ENCODE measurements at regions not wholly inside any gene's neighbourhood (a gene's known extent, or its start where the extent isn't known, plus 50 kb on each side); places are given as distances from the start of the nearest gene placed in this dataset.

DNA sequence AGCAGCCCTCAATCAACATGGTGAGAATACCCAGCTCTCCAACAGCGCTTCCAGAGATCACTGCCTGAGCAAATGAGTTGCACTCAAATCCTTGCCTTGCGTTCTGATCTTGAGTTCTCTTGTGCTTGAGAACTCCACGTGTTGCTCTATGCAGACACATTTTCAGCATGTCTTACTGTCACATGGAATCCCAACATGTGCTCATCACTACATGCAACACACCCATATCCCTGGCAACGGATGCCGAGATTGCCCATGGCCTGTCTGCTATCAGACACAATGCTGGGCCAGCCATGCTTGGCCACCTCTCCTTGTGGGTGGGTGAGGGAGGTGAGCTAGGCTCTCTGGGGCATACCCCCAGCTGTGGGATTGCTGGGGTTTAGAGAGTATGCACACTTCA, 91.9 kb upstream of the LDAH start:
- FAIRE-seq = no peak
- no peak for DNase-seq (ENCODE audit: low spot score in 2 of 2)

DNA sequence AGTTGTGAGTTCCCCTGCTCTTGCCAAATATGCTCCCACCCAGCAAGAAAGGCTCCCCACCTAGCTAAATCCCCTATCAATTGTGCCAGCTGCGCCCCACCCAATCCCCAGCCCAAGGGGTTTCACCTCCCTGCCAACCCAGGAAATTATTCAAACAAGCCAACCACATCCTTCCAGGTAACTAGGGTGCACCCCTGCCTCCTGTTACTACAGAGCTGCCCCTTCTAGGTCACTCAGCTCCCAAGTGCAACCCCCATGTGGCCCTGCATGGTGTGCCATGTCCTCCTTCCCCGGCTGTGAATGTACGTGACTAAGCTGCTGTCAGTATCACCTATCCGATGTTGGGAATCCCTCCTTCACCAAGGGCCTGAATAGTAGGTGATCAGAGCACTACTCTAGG, 91.2 kb upstream of the LDAH start:
- FAIRE-seq = no peak
- DNase-seq (ENCODE audit: low spot score in 2 of 2) = no peak

- FAIRE-seq (no peak), DNase-seq (ENCODE audit: low spot score in 2 of 2) (no peak)
Observed at GRCh38 chr2:20913491-20913890, 90.6 kb upstream of the LDAH start.

- DNase-seq (ENCODE audit: low spot score in 2 of 2) (no peak), FAIRE-seq (no peak)
Observed at GRCh38 chr2:20900052-20900636, 77.2 kb upstream of the LDAH start.

GRCh38 chr2:20897874-20898453, 75.1 kb upstream of the LDAH start:
- FAIRE-seq (no peak), DNase-seq (ENCODE audit: low spot score in 2 of 2) (no peak)

GRCh38 chr2:20897047-20897446, 74.1 kb upstream of the LDAH start:
- no peak for DNase-seq (ENCODE audit: low spot score in 2 of 2)
- no peak for FAIRE-seq

DNA sequence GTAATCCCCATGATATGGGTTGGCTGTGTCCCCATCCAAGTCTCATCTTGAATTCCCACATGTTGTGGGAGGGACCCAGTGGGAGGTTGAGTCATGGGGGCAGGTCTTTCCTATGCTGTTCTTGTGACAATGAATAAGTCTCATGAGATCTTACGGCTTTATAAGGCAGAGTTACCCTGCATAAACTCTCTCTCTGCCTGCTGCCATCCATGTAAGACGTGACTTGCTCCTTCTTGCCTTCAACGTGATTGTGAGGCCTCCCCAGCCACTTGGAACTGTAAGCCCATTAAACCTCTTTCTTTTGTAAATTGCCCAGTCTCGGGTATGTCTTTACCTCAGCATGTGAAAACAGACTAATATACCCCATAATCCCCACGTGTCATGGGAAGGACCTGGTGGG, 61.9 kb upstream of the LDAH start:
- no peak for FAIRE-seq
- no peak for DNase-seq (ENCODE audit: low spot score in 2 of 2)

GRCh38 chr2:20882466-20883170, 59.7 kb upstream of the LDAH start:
- FAIRE-seq = no peak

DNA sequence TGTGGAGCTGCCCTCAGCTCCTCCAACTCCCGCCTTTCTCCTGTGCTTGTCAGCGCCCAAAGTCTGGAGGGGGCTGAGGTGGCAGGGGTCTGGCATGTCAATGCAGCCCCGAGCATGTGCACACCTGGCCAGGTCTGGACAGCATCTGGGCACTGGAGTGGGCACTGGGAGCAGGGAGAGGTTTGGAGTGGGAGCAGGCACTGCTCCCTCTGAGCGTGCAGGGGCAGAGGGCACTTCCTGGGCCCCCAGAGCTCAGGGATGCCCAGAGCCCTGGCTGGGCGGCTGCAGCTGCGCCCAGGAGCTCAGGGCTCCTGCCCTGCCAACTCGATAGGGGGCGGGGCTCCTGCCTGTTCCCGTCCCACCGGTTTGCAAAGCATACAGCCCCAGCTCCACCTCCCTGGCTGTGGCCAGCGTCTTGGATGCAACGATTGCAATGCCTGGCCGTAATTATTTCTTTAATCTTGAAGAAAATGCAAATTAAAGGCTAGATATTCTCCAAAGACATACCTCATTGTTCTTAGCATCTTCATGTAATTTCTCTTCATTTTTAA, 57.4 kb upstream of the LDAH start:
- DNase-seq (ENCODE audit: low spot score in 2 of 2) (no peak), FAIRE-seq (no peak)

More at GRCh38 chr2:20882466-20883170, 59.7 kb upstream of the LDAH start:
- DNase-seq (ENCODE audit: low spot score in 2 of 2) = no peak

GRCh38 chr2:20879221-20879620, 56.3 kb upstream of the LDAH start:
- FAIRE-seq = no peak

DNA sequence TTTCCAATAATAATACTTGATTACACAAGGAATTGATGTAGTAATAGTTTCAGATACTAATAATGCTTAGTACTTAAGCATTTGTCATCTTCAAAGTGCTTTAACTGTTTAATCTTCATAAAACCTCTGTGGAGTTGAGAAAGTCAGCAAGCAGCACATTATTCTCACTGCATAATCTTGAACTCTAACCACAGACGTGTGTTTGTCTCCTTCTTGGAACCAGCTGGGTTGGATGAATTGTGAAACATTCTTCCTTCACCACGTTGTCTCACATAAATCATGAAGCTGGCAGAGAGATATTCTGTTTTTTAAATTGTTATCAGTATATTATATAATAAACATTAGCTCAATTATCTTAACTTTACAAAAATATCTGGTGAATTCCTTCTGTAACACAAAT, 55.1 kb upstream of the LDAH start:
- no peak for DNase-seq (ENCODE audit: low spot score in 2 of 2)
- no peak for FAIRE-seq

More at GRCh38 chr2:20879221-20879620, 56.3 kb upstream of the LDAH start:
- DNase-seq (ENCODE audit: low spot score in 2 of 2) = no peak
